DOHH2 (cell line): ENCODE measurements at regions not wholly inside any gene's neighbourhood (a gene's known extent, or its start where the extent isn't known, plus 50 kb on each side); places are given as distances from the start of the nearest gene placed in this dataset.

Experiments
- H3F3A ChIP-seq: fragments of 200-600 bp; sonication (generic), shearing (Covaris generic); 2 replicates; pipeline ENCODE4 v1.6.0; 2016; ENCODE audit warnings: antibody characterized with exemption, mild to moderate bottlenecking; ENCODE audit not compliant: control insufficient read depth, insufficient read depth
- H3K27ac ChIP-seq: fragments of 200-600 bp; sonication (generic); 2 replicates; pipeline ENCODE4 v1.5.1; 2014; ENCODE audit warnings: low read depth, mild to moderate bottlenecking, low read length, moderate library complexity
- H3K27me3 ChIP-seq: fragments of 200-600 bp; sonication (generic); 2 replicates; pipeline ENCODE4 v1.6.1; 2014; ENCODE audit warnings: mild to moderate bottlenecking, low read length, mixed read lengths; ENCODE audit not compliant: control insufficient read depth
- H3K36me3 ChIP-seq: fragments of 200-600 bp; sonication (generic); 2 replicates; pipeline ENCODE4 v1.6.1; 2014; ENCODE audit warnings: mild to moderate bottlenecking, low read length, moderate library complexity, mixed read lengths; ENCODE audit not compliant: control insufficient read depth
- H3K4me1 ChIP-seq: fragments of 200-600 bp; sonication (generic); 2 replicates; pipeline ENCODE4 v1.6.1; 2014; ENCODE audit warnings: mild to moderate bottlenecking, low read length, mixed read lengths; ENCODE audit not compliant: control insufficient read depth
- H3K4me2 ChIP-seq: fragments of 200-600 bp; sonication (generic); 2 replicates; pipeline ENCODE4 v1.6.0; 2014; ENCODE audit warnings: mild to moderate bottlenecking, low read length, moderate library complexity
- H3K4me3 ChIP-seq: fragments of 200-600 bp; sonication (generic); 2 replicates; pipeline ENCODE4 v1.5.1; 2014; ENCODE audit warnings: mild to moderate bottlenecking, low read length, mixed read lengths
- H3K79me2 ChIP-seq: fragments of 200-600 bp; sonication (generic); 2 replicates; pipeline ENCODE4 v1.6.1; 2014; ENCODE audit warnings: mild to moderate bottlenecking, low read length, mixed read lengths; ENCODE audit not compliant: control insufficient read depth
- H3K9me2 ChIP-seq: fragments of 200-600 bp; sonication (generic); replicated peaks from 2 replicates; pipeline ENCODE4 v1.6.1; 2014; ENCODE audit warnings: mild to moderate bottlenecking, low read length, mixed read lengths; ENCODE audit not compliant: control insufficient read depth
- H3K9me3 ChIP-seq: fragments of 200-600 bp; sonication (generic); 2 replicates; pipeline ENCODE4 v1.6.1; 2014; ENCODE audit warnings: antibody characterized with exemption, low read length, mixed read lengths; ENCODE audit not compliant: control insufficient read depth, insufficient read depth
- H4K20me1 ChIP-seq: fragments of 200-600 bp; sonication (generic); 2 replicates; pipeline ENCODE4 v1.6.0; 2014; ENCODE audit warnings: low read depth, mild to moderate bottlenecking, antibody characterized with exemption, low read length, moderate library complexity; ENCODE audit not compliant: control insufficient read depth, insufficient read depth
- CTCF ChIP-seq: fragments of 200-600 bp; sonication (generic); IDR thresholded peaks from one replicate; pipeline ENCODE4 v1.5.1; 2014; ENCODE audit warnings: antibody characterized with exemption, mild to moderate bottlenecking, low read depth, low read length; ENCODE audit not compliant: poor library complexity, severe bottlenecking
- EZH2phosphoT487 ChIP-seq: fragments of 200-600 bp; sonication (generic); IDR thresholded peaks from 2 replicates; pipeline ENCODE4 v1.6.1; 2017; ENCODE audit warnings: borderline replicate concordance, mild to moderate bottlenecking, antibody characterized with exemption, low read length, moderate library complexity, mixed read lengths

GRCh38 chr11:121870206-121871045, 245.6 kb downstream of the BLID start:
- Histone ChIP-seq H3K4me1 (no peaks in the 10 kb centered on the region), H3F3A (no peaks in the 10 kb centered on the region), H3K4me2 (no peak overlapping the region), H3K9me3 (no peaks in the 10 kb centered on the region), H3K79me2 (no peaks in the 10 kb centered on the region), H3K4me3 (no peak overlapping the region), H3K27ac (no peak overlapping the region), H3K27me3 (no peaks in the 10 kb centered on the region), H3K36me3 (no peaks in the 10 kb centered on the region), H4K20me1 (no peaks in the 10 kb centered on the region), H3K9me2 (no peaks in the 10 kb centered on the region)
- TF ChIP-seq EZH2phosphoT487 = no peak
- no peak for TF ChIP-seq CTCF

- Histone ChIP-seq H3K36me3 (no peaks in the 10 kb centered on the region), H3K27me3 (no peaks in the 10 kb centered on the region), H3K4me3 (no peak overlapping the region), H3K4me2 (no peak overlapping the region), H4K20me1 (no peaks in the 10 kb centered on the region), H3K9me2 (no peaks in the 10 kb centered on the region), H3F3A (no peaks in the 10 kb centered on the region), H3K79me2 (no peaks in the 10 kb centered on the region), H3K9me3 (no peaks in the 10 kb centered on the region), H3K4me1 (no peaks in the 10 kb centered on the region), H3K27ac (no peak overlapping the region)
- TF ChIP-seq CTCF (no peak), EZH2phosphoT487 (no peak)
Observed at GRCh38 chr11:121869478-121869877, 246.5 kb downstream of the BLID start.

GRCh38 chr11:121866754-121867153, 249.3 kb downstream of the BLID start:
- H3K4me3 ChIP-seq = no peak overlapping the region
- no peak for TF ChIP-seq CTCF
- TF ChIP-seq EZH2phosphoT487 = no peak
- H3F3A ChIP-seq = no peaks in the 10 kb centered on the region
- no peaks in the 10 kb centered on the region for H3K9me2 ChIP-seq
- no peaks in the 10 kb centered on the region for H3K36me3 ChIP-seq
- no peaks in the 10 kb centered on the region for H4K20me1 ChIP-seq
- no peaks in the 10 kb centered on the region for H3K4me1 ChIP-seq
- H3K79me2 ChIP-seq = no peaks in the 10 kb centered on the region
- no peaks in the 10 kb centered on the region for H3K9me3 ChIP-seq
- no peak overlapping the region for H3K4me2 ChIP-seq
- H3K27me3 ChIP-seq = no peaks in the 10 kb centered on the region
- H3K27ac ChIP-seq = no peak overlapping the region
